ENCODE measurements at regions not wholly inside any gene's neighbourhood (a gene's known extent, or its start where the extent isn't known, plus 50 kb on each side); places are given as distances from the start of the nearest gene placed in this dataset.
"Not testable (repeated sequence)": the region's sequence is repeated elsewhere in the genome, so short reads cannot be mapped to it uniquely, and the experiment has no call there.

GRCh38 chr9:94472806-94473360 lies 82.0 kb upstream of the PCAT7 start:
- no peak for DNase-seq (ENCODE audit: low read depth)

GRCh38 chr9:94478755-94479730 lies 75.8 kb upstream of the PCAT7 start:
- DNase-seq (ENCODE audit: low read depth), result no peak

DNA sequence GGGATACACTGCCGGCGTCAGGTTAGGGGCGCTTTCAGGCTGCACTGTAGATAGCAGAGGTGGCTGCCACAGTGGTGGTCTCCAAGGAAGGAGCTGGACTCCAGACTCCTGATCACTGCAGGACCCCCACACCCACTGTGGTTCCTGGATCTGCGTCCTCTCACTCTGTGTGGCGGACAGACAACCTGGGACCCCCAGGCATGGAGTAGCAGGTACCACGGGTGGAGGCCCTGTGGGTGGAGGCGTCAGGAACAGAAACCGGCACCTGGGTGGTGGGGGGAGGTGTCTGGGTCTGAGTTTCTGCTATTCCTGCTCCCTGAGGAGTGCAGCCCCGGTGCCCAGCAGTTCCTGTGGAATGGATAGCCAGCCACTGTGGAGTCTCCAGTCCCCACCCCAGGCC lies 75.1 kb upstream of the PCAT7 start:
- DNase-seq (ENCODE audit: low read depth), result no peak

- DNase-seq (ENCODE audit: low read depth), result no peak
Observed at GRCh38 chr9:94480205-94480604, 74.7 kb upstream of the PCAT7 start.

DNA sequence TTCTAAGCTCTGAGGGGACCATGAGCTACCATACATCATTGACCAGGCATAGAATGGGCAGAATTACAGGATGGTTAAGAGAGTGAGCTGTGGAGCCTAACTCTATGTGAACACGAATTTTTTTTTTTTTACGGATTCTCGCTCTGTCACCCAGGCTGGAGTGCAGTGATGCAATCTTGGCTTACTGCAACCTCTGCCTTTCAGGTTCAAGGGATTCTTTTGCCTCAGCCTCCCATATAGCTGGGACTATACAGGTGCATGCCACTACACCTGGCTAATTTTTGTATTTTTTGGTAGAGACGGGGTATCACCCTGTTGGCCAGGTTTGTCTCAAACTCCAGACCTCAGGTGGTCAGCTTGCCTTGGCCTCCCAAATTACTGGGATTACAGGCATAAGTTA lies 72.8 kb upstream of the PCAT7 start:
- no peak for DNase-seq (ENCODE audit: low read depth)

DNA sequence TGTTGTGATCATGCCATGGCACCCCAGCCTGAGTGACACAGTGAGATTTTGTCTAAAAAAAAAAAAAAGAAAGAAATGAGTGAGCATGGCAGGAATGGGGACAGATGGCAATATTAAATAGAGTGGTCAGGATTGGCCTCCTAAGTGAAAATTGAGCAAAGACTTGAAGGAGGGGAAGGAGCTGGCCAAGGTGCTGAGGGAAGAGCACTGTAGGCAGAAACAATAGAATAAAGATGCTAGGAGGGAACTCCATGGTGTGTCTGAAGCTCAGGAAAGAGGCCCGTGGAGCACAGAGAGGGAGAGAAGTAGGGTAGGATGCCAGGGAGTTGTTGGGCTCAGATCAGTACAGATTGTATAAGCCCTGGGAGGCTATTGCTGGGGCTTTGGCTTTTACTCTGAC lies 64.4 kb upstream of the PCAT7 start:
- DNase-seq (ENCODE audit: low read depth), result no peak

DNA sequence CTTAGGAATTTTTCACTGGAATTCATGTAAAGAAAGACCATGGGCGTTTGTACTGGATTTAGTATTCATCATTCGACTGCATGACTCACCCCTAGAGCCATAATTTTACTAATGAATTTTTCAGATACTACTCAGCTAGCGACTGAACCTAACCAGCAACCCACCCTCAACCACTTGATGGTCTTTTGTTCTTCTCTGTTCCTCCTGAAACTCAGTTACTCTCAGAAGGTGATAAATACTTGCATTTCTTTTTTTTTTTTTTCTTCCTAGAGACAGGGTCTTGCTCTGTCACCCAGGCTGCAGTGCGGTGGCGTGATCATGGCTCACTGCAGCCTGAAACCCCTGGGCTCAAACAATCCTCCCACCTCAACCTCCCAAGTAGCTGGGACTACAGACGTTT lies 62.8 kb upstream of the PCAT7 start:
- not testable (repeated sequence) for DNase-seq (ENCODE audit: low read depth)

- DNase-seq (ENCODE audit: low read depth), result no peak
Observed at GRCh38 chr9:94498801-94499453, 56.0 kb upstream of the PCAT7 start.

GRCh38 chr9:94504358-94504757 lies 50.5 kb upstream of the PCAT7 start:
- no peak for DNase-seq (ENCODE audit: low read depth)

Measured in M059J (cell line).